HG02885 (cell line): ENCODE measurements at regions not wholly inside any gene's neighbourhood (a gene's known extent, or its start where the extent isn't known, plus 50 kb on each side); places are given as distances from the start of the nearest gene placed in this dataset.
"Not testable (repeated sequence)": the region's sequence is repeated elsewhere in the genome, so short reads cannot be mapped to it uniquely, and the experiment has no call there.

Experiments
- ATAC-seq: cut with Tn5 transposase; IDR thresholded peaks from one replicate; pipeline ENCODE4 v1.9.1; 2021; ENCODE audit warnings: mild to moderate bottlenecking; ENCODE audit not compliant: unreplicated experiment, poor library complexity

DNA sequence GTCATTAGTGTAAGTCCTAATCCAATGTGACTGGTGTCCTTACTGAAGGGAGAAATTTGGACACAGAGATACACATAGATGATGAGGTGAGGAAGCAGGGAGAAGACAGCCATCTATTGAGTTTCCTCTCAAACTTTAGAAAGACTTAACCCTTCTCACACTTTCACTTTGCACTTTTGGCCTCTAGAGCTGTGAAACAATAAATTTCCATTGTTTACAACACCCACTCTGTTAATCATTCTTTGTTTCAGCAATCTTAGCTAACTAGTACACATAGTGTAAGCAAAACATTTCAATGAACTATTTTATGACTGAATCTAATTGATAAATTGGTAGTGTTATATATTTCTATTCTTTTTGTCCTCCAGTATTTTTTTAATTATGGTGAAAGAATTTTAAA is 1092.8 kb upstream of the POT1 start:
- ATAC-seq = no peak

DNA sequence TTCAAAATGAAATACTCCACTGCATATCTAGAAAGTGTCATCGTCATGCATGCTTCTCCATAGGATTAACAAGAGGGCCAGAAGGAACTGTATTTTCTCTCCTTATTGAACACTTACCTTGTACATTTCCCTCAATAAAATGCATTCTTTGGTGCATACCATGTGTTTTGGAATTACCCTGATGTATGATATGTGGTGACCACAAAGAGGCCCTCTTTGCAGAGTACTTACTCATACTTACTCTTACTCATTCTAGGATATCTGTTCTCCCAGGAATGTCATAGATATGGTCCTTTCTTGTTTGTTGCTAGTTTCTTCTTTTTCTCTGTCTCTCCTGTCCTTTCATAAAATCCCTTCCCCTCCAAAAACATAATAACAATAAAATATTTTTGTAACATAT is 1087.1 kb upstream of the POT1 start:
- ATAC-seq = no peak

DNA sequence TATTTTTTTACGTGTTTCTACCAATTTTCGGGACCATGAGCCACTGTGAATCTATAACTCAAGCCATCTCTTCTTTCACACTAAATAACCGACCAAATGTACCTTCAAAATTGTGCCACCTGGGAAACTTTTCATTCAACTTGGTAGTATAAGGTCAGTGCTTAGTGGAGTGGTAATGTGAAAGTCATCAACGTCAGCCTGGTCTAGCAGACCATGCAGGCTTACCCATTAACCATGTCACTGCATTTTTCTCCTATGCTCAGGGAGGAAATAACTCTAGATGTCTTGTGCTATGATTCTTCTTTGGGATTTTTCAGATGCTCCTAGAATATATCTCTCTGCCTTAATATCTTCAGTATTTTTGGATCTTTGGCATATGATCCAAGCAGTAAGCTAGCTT is 1075.4 kb upstream of the POT1 start:
- no peak for ATAC-seq

DNA sequence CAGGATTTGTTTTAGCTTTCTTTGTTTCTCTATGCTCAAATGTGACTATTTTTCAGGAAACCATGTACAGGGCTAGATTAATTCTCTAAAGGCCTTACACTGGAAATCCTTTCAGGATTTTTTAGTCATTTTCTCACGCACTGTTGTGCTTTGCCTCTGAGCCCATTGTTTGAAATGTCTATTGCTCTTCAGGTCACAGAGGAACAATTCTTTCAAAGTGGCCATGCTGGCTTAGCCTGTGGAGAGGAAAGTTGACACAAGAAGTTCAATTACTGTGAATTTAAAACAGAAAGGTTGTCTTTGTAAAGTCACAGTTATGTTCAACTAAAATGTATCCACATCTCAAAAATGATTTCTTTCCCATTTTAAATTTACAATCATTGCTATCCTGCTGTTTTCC is 1071.7 kb upstream of the POT1 start:
- ATAC-seq = no peak

DNA sequence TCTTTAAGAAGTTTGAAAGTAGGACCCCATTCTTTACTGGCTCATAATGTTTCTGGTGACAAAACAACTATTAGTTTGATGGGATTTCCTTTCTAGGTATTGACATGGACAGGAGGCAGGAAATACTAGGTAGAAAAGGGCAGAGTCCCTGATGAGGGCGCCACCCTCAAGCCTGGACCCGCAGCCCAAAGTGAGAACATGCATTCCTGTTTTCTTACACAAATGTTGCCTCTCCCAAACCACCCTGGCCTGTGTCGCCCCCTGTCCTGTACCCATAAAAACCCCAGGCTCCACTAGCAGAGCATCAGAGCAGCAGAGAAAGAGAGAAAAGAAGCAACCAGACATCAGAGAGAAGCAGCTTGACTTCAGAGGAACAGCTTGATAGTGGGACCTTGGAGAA is 1055.2 kb upstream of the POT1 start:
- ATAC-seq = no peak

DNA sequence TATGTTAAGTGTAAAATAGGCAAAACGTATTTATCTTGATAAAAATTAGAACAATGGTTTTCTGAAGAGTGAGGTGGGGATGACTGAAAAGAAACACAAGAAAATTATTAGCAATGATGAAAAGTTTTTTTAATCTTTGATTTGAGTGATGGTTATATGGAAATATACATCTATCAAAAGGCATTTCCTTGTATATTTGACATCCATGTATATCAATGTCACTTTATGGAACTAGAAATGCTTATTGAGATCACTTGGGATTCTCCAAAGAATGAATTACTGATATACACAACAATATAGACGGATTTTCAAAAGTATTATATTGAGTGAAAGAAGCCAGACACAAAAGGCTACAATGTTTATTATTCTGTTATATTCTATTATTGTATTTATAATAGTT is 1042.0 kb upstream of the POT1 start:
- ATAC-seq = no peak

DNA sequence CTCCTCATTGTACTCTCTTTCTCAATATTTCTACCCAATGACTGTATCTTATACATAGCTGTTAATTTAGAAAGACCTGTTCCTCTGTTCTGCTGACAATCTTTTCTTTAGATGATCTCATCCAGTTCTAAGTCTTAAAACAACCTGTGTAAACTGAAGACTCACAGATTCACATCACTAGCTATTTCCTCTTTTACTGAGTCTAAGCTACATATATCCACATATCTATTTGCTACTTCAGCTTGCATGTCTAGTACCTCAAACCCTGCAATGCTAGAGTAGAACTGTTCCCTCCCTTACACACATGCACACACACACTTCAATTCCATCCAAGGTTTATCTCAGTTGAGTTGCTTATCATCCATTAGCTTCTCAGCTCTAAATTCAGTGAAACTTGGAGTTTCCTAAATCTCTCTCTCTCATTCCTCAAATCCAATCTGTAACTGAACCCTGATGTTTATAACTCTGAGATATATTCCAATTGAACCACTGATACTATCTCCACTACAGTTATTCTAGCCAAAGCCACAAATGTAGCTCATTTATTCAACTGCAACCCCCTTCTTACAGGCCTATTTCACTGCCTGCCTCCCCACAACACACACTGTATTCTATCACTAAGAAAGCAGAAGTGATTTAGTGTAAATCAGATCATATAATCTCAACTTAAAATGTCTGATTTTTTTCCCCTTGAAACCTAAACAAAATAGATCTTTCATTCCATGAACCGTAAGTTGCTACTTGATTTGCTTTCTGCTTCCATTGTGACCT is 1036.8 kb upstream of the POT1 start:
- ATAC-seq = peak; percentile 79

DNA sequence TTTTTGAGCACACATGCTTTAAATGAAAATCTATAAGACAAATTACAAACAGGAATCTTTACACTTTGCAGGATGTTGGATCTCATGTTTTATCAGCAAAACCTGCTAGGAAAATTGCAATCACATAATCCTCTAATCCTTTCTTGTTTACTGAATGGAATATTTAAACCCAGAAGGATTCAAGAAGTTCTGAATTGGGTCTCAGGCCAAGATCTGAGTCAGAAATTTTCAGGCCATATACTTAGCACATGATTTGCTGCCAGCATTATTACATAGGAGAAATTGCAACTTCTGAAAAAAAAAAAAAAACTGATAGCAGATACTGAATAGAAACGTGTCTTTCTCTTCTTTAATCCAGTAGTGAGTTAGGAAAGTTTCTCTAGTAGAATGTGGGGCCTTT is 1005.3 kb upstream of the POT1 start:
- no peak for ATAC-seq

DNA sequence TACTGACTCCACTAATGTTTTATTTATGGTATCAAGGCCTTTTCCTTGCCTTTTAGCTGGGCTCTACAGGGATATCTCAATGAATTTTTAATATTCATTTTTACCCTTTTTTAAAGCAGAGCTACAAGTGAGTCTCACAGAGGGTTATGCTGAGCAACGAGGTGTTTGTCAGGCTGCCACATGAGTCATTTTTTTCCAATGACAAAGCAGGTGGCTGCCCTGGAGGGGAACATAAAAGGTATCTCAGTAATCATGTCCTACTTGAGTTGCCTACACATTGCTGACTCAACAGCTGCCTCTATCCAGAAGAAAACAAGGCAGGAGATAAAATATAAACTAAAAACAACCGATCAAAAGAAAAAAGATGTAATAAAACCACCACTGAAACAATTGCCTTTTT is 1004.9 kb upstream of the POT1 start:
- no peak for ATAC-seq

DNA sequence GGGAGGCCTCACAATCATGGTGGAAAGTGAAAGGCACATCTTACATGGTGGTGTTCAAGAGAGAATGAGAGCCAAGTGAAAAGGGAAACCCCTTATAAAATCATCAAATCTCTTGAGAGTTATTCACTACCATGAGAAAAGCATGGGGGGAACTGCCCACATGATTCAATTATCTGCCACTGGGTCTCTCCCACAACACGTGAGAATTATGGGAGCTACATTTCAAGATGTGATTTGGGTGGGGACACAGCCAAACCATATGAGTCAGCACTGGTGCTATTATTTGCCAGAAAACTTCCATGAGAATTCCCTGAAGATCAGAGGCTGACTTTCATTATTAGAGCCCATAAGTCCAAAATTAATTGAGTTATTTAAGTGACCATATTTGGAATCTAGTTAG is 1001.2 kb upstream of the POT1 start:
- no peak for ATAC-seq

DNA sequence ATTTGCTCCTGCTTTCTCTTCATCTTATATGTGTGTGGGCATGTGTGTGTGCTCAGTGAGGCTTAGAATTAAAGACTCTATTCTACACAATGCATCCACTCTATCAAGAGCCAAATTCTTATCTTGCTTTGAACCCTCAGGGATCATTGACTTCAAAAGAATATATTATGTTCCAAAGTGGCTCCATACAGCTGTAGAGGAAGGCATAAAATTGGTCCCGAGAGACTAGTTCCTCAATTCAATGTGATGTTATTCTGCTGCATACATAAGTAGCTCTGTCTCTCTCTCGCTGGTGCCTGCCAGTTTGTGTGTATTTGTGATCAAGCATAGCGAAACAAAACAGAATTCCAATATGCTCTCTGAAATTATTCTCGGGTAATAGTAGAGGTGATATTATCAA is 997.9 kb upstream of the POT1 start:
- no peak for ATAC-seq

DNA sequence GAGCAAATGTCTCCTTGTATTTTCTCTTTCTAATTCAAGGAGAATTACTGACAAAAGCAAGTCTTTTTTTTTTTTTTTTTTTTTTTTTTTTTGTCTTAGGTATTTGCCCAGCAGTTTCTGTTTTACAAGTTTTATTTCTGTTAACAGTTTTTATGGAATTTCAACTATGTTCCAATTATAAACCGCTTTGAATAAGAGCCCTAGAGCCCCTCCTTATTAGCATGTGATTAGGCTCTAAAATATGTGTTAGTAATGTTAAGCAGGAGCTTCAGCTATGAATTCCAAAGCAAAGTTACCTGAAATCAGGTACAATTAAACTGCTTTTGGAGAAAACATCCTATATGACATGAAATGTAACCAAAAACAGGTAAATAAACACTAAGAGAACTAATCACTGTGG is 997.0 kb upstream of the POT1 start:
- no peak for ATAC-seq

DNA sequence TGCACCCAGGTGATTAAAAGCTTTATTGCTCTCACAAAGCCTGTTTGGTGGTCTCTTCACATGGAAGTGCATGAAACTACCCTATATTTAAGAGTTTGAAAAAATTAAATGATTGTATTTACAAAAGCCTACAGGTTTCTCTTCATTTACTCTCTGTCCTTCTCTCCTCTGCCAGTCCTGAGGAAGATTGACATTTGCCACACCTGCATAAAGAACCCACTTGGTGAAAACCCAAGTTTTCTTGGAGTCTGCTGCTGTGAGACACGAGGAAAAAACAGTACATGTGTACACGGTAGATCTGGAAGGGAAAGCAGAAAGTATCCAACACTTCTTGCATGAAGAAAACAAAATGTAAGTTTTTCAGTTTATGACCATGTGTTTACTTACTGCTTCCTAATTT is 994.4 kb upstream of the POT1 start:
- ATAC-seq = no peak

DNA sequence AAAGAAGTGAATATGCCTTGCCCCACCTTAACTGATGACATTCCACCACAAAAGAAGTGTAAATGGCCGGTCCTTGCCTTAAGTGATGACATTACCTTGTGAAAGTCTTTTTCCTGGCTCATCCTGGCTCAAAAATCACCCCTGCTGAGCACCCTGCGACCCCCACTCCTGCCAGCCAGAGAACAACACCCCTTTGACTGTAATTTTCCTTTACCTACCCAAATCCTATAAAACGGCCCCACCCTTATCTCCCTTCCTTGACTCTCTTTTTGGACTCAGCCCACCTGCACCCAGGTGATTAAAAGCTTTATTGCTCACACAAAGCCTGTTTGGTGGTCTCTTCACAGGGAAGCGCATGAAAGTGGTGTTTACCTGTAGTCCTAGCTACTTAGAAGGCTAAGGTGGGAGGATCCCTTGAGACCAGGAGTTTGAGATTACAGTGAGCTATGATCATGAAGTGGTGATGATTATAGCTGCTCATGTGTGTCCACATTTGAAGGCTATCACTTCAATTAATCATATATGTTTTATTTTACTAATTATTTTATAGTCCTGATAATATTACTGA is 985.8 kb upstream of the POT1 start:
- not testable (repeated sequence) for ATAC-seq

DNA sequence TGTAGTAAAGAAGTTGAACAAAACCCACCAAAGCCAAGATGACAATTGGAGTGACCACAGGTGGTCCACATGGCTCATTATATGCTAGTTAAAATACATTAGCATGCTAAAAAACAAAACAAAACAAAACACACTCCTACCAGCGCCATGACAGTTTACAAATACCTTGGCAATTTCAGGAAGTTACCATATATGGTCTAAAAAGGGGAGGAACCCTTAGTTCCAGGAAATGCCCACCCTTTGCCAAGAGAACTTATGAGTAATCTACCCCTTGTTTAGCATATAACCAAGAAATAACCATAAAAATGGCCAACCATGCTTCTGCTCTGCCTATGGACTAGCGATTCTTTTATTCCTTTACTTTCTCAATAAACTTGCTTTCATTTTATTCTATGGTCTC is 979.1 kb upstream of the POT1 start:
- ATAC-seq = no peak

DNA sequence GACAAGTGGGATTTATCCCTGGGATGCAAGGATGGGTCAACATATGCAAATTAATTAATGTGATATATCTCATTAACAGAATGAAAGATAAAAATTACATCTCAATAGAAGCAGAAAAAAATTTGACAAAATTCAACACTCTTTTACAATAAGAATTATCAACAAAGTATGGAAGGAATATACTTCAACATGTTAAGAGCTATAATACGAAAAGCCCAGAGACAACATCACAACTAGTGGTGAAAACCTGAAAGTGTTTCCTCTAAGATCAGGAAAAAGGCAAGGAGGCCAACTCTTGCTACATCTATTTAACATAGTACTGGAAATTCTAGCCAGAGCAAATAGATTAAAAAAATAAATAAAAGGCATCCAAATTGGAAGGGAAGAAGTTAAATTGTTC is 970.0 kb upstream of the POT1 start:
- ATAC-seq = no peak

DNA sequence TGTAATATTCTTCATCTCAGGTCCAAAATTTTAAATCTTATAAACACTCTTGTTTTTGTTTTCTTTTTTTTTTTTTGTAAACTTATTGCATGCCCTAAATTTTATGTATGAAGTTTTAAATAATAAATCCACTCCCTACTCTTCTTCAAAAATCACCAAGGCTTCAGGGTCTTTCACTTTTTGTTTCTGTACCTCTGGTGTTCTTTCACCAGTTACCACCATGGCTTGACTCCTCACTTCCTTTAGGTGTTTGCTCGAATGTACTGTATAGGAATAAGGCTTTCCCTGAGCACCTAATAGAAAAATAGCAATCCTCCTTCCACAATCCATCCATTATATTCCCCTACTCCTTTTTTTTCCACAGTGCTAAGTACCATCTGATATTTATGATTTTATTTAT is 962.8 kb upstream of the POT1 start:
- ATAC-seq = no peak

DNA sequence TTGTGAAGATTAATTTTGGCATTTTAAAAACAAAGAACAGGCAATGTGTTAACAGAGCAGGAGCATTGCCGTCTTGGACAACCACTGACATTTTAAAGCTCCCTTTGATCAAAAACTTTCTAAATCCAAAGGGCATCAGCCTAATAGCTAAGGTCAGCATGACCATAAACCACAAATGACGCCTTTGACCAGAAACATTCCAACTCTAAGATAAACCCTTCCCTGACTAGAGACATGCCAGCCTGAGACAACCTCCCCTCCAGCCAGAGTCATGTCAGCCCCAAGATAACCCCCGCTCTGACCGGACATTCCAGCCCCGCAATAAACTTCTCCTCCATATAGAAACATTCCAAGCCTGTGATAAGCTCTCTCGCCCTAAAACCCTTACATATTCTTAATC is 949.4 kb upstream of the POT1 start:
- no peak for ATAC-seq

DNA sequence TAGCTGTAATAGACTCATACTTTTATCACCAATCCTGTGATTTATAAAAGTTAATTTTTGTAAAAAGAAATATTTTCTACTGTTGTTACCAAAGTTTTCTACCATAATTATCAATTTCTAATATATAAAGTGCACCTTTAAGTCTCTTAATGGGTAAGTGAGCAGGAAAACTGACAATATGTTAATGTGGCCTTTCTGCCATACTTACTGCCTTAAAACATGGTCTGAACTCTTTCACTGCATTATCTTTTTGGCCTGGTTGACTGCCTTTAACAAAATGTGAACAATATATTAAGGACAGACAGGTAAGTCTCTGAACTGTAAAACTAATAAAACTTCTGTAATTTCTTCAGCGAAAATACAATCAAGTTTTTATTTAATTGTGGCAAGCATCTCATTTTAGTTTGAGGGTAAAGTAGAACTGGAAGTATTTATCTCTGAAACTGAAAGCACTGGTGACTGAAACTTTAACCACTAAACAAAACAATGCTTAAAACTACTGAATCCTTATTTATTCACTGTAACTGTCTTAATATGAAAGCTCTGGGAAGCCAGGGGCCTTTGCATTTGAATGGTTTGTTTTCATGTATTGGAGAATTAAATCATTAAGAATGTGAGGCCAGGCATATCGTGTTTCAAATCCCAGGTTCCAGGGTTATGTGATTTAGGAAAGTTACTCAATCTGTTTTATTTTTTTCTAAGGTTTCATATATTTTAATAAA is 948.8 kb upstream of the POT1 start:
- ATAC-seq = no peak

DNA sequence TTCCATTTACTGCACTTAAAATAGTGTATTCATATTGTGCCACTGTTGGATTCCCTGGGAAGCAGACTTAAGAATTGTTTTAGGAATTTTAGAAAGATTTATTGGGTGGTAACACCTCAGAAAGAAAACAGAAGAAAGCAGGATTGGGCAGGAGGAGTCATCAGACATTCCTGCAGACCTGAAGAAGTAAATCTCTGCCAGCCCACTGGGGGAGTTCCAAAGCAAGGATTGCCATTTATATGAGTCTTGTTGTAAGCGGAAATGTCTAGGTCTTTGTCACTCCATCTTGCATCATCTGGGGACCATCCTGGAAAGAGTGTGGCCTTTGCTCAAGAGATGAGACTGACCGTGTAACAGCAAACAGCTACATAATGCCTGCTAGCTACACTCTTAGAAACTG is 947.6 kb upstream of the POT1 start:
- ATAC-seq = no peak

DNA sequence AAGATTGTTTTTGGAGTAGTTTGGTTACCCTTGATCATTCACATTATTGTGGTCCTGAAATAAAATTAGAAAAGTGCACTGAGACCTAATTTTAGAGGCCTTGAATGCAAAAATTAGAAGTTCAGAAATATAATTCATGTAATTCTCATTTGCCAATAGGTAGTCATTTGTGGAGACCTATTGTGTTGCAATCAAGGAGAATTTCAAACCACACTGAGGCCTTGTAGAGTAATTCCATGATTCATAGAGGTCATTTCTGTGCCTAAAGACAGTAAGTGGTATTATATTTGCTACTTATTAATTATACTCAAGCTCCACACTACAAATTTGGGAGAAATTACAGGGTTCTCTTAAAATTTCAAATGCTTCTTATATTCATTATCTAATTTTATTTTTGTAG is 946.8 kb upstream of the POT1 start:
- no peak for ATAC-seq

DNA sequence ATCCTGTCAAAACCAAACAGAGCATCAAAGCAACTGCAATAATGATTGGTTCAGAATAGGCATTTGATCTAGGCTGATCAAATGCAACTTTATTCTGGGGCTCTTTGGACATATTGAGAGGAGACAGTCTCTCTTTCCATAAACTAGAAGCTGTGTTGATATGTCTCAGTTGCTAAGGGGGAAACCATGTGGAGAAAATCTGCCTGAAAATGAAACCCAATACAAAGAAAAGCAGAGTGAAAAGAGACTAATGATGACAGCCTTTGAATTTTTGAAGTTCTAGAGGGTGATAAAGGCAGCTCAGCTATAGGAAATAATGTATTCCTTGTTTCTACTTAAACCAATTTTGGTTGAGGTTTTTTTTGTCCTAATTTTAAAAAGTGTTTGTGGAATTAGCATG is 941.8 kb upstream of the POT1 start:
- ATAC-seq = no peak
